ENCODE measurements at regions not wholly inside any gene's neighbourhood (a gene's known extent, or its start where the extent isn't known, plus 50 kb on each side); places are given as distances from the start of the nearest gene placed in this dataset.

DNA sequence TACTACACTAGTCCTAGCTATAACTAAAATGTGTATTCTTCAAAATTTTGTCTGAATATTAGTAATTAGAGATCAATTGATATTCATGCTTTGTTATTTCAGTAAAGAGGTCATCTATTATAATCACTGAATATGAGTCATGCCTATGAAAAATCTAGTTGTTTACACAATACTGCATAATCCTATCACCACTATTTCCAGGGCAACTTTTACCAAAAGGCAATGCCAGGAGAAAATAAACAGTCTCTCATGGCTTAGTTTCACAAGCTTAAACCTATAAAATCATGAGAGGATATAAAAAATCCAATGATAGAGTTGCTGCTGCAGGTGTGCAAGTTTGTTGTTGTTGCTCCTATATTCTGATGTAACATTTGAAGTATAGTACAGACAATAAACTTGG, 149.9 kb upstream of the COL1A2 start:
- no peaks in the 10 kb centered on the region for H3K36me3 ChIP-seq (ENCODE audit: control insufficient read depth in 1 of 2, insufficient read depth in 2 of 2, low read depth in 1 of 2, low read length in 2 of 2)
- no peak overlapping the region for H3K23ac ChIP-seq (ENCODE audit: low read length in 2 of 2)
- H4K8ac ChIP-seq (ENCODE audit: low read length) = no peak overlapping the region
- no peak overlapping the region for H2BK12ac ChIP-seq (ENCODE audit: low read length in 2 of 2)
- H2AFZ ChIP-seq (ENCODE audit: low read depth, low read length) = no peak overlapping the region
- H4K91ac ChIP-seq (ENCODE audit: low read length) = no peak overlapping the region
- H3K9me3 ChIP-seq (ENCODE audit: control insufficient read depth, low read length) = no peaks in the 10 kb centered on the region
- H3K4me2 ChIP-seq (ENCODE audit: low read length, poor library complexity, severe bottlenecking) = no peak overlapping the region
- H3K4me1 ChIP-seq (ENCODE audit: control insufficient read depth, insufficient read depth, low read depth, low read length) = no peaks in the 10 kb centered on the region
- H3K27ac ChIP-seq (ENCODE audit: low read length, poor library complexity, severe bottlenecking) = no peak overlapping the region
- H2BK5ac ChIP-seq (ENCODE audit: low read depth, low read length, poor library complexity, severe bottlenecking) = no peak overlapping the region
- no peak overlapping the region for H3K18ac ChIP-seq (ENCODE audit: low read depth in 1 of 2, low read length in 2 of 2)
- no peak overlapping the region for H2AK5ac ChIP-seq (ENCODE audit: low read length, severe bottlenecking)
- no peak overlapping the region for H3K4ac ChIP-seq (ENCODE audit: low read depth in 1 of 2, low read length in 2 of 2)
- no peak overlapping the region for H3K4me3 ChIP-seq (ENCODE audit: insufficient read depth in 1 of 2, low read depth in 1 of 2, low read length in 2 of 2)
- H2BK15ac ChIP-seq (ENCODE audit: low read depth, poor library complexity, severe bottlenecking) = no peak overlapping the region
- no peaks in the 10 kb centered on the region for H3K79me1 ChIP-seq (replicated peaks; ENCODE audit: low read length, poor library complexity, severe bottlenecking)
- no peak overlapping the region for H3K14ac ChIP-seq (ENCODE audit: low read length in 2 of 2)
- H3K27me3 ChIP-seq (ENCODE audit: control insufficient read depth in 1 of 2, insufficient read depth in 1 of 2, low read length in 2 of 2) = peaks cover 0 to 3% of the 10 kb centered on the region in 2 experiments
- no peak overlapping the region for H2BK120ac ChIP-seq (ENCODE audit: low read depth, low read length)
- DNase-seq = no peak
- no peak overlapping the region for H3K9ac ChIP-seq (ENCODE audit: low read length)

DNA sequence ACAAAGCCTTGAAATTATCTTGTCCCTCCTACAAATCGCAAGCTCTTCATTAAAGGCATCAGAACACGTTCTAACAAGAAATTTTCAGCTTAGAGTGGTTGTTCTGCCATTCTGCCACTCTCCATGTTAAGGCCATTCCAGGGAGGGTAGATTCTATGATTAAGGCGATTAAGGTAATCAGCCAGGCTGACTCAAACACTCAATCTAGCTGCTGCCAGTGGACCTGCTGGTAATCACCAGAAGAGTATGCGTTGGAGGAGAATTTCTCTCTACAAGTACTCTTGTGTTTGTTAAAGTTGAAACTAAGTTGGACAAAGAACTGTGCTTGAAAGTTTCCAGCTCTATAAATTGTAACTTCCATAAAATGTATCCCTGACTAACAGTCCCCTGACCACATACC, 149.2 kb upstream of the COL1A2 start:
- H2BK12ac ChIP-seq (ENCODE audit: low read length in 2 of 2) = no peak overlapping the region
- no peaks in the 10 kb centered on the region for H3K79me1 ChIP-seq (replicated peaks; ENCODE audit: low read length, poor library complexity, severe bottlenecking)
- H3K4me1 ChIP-seq (ENCODE audit: control insufficient read depth, insufficient read depth, low read depth, low read length) = no peaks in the 10 kb centered on the region
- no peaks in the 10 kb centered on the region for H3K36me3 ChIP-seq (ENCODE audit: control insufficient read depth in 1 of 2, insufficient read depth in 2 of 2, low read depth in 1 of 2, low read length in 2 of 2)
- H3K27me3 ChIP-seq (ENCODE audit: control insufficient read depth in 1 of 2, insufficient read depth in 1 of 2, low read length in 2 of 2) = peaks cover 0 to 3% of the 10 kb centered on the region in 2 experiments
- H3K18ac ChIP-seq (ENCODE audit: low read depth in 1 of 2, low read length in 2 of 2) = no peak overlapping the region
- H3K4me3 ChIP-seq (ENCODE audit: insufficient read depth in 1 of 2, low read depth in 1 of 2, low read length in 2 of 2) = no peak overlapping the region
- no peak overlapping the region for H4K91ac ChIP-seq (ENCODE audit: low read length)
- no peak overlapping the region for H2BK120ac ChIP-seq (ENCODE audit: low read depth, low read length)
- H2BK5ac ChIP-seq (ENCODE audit: low read depth, low read length, poor library complexity, severe bottlenecking) = no peak overlapping the region
- H4K8ac ChIP-seq (ENCODE audit: low read length) = no peak overlapping the region
- H3K4ac ChIP-seq (ENCODE audit: low read depth in 1 of 2, low read length in 2 of 2) = no peak overlapping the region
- no peak overlapping the region for H3K4me2 ChIP-seq (ENCODE audit: low read length, poor library complexity, severe bottlenecking)
- no peak overlapping the region for H3K27ac ChIP-seq (ENCODE audit: low read length, poor library complexity, severe bottlenecking)
- H3K9ac ChIP-seq (ENCODE audit: low read length) = no peak overlapping the region
- no peak for DNase-seq
- H2AK5ac ChIP-seq (ENCODE audit: low read length, severe bottlenecking) = no peak overlapping the region
- H3K23ac ChIP-seq (ENCODE audit: low read length in 2 of 2) = no peak overlapping the region
- no peak overlapping the region for H3K14ac ChIP-seq (ENCODE audit: low read length in 2 of 2)
- no peaks in the 10 kb centered on the region for H3K9me3 ChIP-seq (ENCODE audit: control insufficient read depth, low read length)
- H2BK15ac ChIP-seq (ENCODE audit: low read depth, poor library complexity, severe bottlenecking) = no peak overlapping the region
- 92% methylated on average over 3 of the region's 4 CpGs for WGBS
- no peak overlapping the region for H2AFZ ChIP-seq (ENCODE audit: low read depth, low read length)

DNA sequence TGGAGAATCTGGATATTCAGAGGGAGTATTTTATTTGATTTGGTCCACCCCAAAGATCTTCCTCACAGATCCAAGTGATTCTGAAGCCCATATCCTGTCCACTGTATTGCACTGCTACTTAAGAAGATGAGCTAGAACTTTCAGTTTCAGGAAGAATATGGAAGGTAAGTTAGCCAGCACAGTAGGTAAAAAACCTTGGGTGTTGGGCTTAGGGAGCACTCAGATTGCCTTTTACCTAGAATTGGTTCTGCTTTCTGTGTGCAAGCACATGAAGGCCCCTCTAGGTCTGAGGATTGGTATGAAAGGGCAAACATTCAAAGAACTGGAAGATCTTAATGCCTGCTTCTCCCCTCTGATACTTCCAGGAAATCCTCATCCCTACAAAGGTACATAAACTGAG, 146.7 kb upstream of the COL1A2 start:
- Histone ChIP-seq H3K14ac (ENCODE audit: low read length in 2 of 2) (no peak overlapping the region), H2AK5ac (ENCODE audit: low read length, severe bottlenecking) (no peak overlapping the region), H2BK15ac (ENCODE audit: low read depth, poor library complexity, severe bottlenecking) (no peak overlapping the region), H3K9ac (ENCODE audit: low read length) (no peak overlapping the region), H3K4ac (ENCODE audit: low read depth in 1 of 2, low read length in 2 of 2) (no peak overlapping the region), H3K18ac (ENCODE audit: low read depth in 1 of 2, low read length in 2 of 2) (no peak overlapping the region), H4K8ac (ENCODE audit: low read length) (no peak overlapping the region), H2BK12ac (ENCODE audit: low read length in 2 of 2) (no peak overlapping the region), H3K27ac (ENCODE audit: low read length, poor library complexity, severe bottlenecking) (no peak overlapping the region), H4K91ac (ENCODE audit: low read length) (no peak overlapping the region), H3K4me3 (ENCODE audit: insufficient read depth in 1 of 2, low read depth in 1 of 2, low read length in 2 of 2) (no peak overlapping the region), H3K27me3 (ENCODE audit: control insufficient read depth in 1 of 2, insufficient read depth in 1 of 2, low read length in 2 of 2) (peaks cover 0 to 3% of the 10 kb centered on the region in 2 experiments), H3K4me2 (ENCODE audit: low read length, poor library complexity, severe bottlenecking) (no peak overlapping the region), H2BK120ac (ENCODE audit: low read depth, low read length) (no peak overlapping the region), H3K23ac (ENCODE audit: low read length in 2 of 2) (no peak overlapping the region), H3K9me3 (ENCODE audit: control insufficient read depth, low read length) (no peaks in the 10 kb centered on the region), H2BK5ac (ENCODE audit: low read depth, low read length, poor library complexity, severe bottlenecking) (no peak overlapping the region), H3K4me1 (ENCODE audit: control insufficient read depth, insufficient read depth, low read depth, low read length) (no peaks in the 10 kb centered on the region), H2AFZ (ENCODE audit: low read depth, low read length) (no peak overlapping the region), H3K79me1 (replicated peaks; ENCODE audit: low read length, poor library complexity, severe bottlenecking) (no peaks in the 10 kb centered on the region), H3K36me3 (ENCODE audit: control insufficient read depth in 1 of 2, insufficient read depth in 2 of 2, low read depth in 1 of 2, low read length in 2 of 2) (no peaks in the 10 kb centered on the region)
- DNase-seq = no peak

DNA sequence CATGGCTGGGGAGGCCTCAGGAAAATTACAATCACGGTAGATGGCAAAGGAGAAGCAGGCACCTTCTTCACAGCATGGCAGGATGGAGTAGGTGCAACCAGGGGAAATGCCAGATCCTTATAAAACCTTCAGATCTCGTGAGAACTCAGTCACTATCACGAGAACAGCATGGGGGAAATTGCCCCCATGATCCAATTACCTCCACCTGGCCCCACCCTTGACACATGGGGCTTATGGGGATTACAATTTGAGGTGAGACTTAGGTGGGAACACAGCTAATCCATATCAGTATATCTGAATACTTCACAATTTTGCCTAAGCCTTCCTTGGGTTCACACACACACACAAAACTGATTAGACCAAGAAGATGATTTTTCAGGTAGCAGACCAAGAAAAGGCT, 145.1 kb upstream of the COL1A2 start:
- Histone ChIP-seq H3K27me3 (ENCODE audit: control insufficient read depth in 1 of 2, insufficient read depth in 1 of 2, low read length in 2 of 2) (peaks cover 0 to 3% of the 10 kb centered on the region in 2 experiments), H2AK5ac (ENCODE audit: low read length, severe bottlenecking) (no peak overlapping the region), H2AFZ (ENCODE audit: low read depth, low read length) (no peak overlapping the region), H2BK15ac (ENCODE audit: low read depth, poor library complexity, severe bottlenecking) (no peak overlapping the region), H3K14ac (ENCODE audit: low read length in 2 of 2) (no peak overlapping the region), H3K4me3 (ENCODE audit: insufficient read depth in 1 of 2, low read depth in 1 of 2, low read length in 2 of 2) (no peak overlapping the region), H3K9ac (ENCODE audit: low read length) (no peak overlapping the region), H2BK5ac (ENCODE audit: low read depth, low read length, poor library complexity, severe bottlenecking) (no peak overlapping the region), H3K4ac (ENCODE audit: low read depth in 1 of 2, low read length in 2 of 2) (no peak overlapping the region), H3K4me2 (ENCODE audit: low read length, poor library complexity, severe bottlenecking) (no peak overlapping the region), H3K9me3 (ENCODE audit: control insufficient read depth, low read length) (no peaks in the 10 kb centered on the region), H4K8ac (ENCODE audit: low read length) (no peak overlapping the region), H3K79me1 (replicated peaks; ENCODE audit: low read length, poor library complexity, severe bottlenecking) (no peaks in the 10 kb centered on the region), H2BK120ac (ENCODE audit: low read depth, low read length) (no peak overlapping the region), H3K23ac (ENCODE audit: low read length in 2 of 2) (no peak overlapping the region), H3K27ac (ENCODE audit: low read length, poor library complexity, severe bottlenecking) (no peak overlapping the region), H4K91ac (ENCODE audit: low read length) (no peak overlapping the region), H2BK12ac (ENCODE audit: low read length in 2 of 2) (no peak overlapping the region), H3K36me3 (ENCODE audit: control insufficient read depth in 1 of 2, insufficient read depth in 2 of 2, low read depth in 1 of 2, low read length in 2 of 2) (no peaks in the 10 kb centered on the region), H3K18ac (ENCODE audit: low read depth in 1 of 2, low read length in 2 of 2) (no peak overlapping the region), H3K4me1 (ENCODE audit: control insufficient read depth, insufficient read depth, low read depth, low read length) (no peaks in the 10 kb centered on the region)
- 67% methylated on average over 1 of the region's 3 CpGs for WGBS
- DNase-seq = no peak

All from mesenchymal stem cell (in vitro differentiated cells and primary cell).